Bronchial epithelial cell (primary cell): ENCODE measurements at regions not wholly inside any gene's neighbourhood (a gene's known extent, or its start where the extent isn't known, plus 50 kb on each side); places are given as distances from the start of the nearest gene placed in this dataset.

Experiments used
- DNase-seq: peaks from one replicate; pipeline ENCODE4 v3.0.0-alpha.2; 2010; ENCODE audit warnings: low read depth
- FAIRE-seq: peaks from 2 replicates; lab custom pipeline; 2011; peaks lifted over from hg19 to GRCh38; lab: Jason Lieb, UNC
- H3K27me3 ChIP-seq: 2 replicates; pipeline ENCODE4 v1.5.1; 2011; ENCODE audit warnings: low read length; ENCODE audit not compliant: control insufficient read depth, insufficient read depth
- H3K36me3 ChIP-seq: 2 replicates; pipeline ENCODE4 v1.5.1; 2011; ENCODE audit warnings: low read length; ENCODE audit not compliant: control insufficient read depth, insufficient read depth
- H3K4me3 ChIP-seq: 2 replicates; pipeline ENCODE4 v1.5.1; 2011; ENCODE audit warnings: mild to moderate bottlenecking, low read depth, low read length, control low read depth
- CTCF ChIP-seq: IDR thresholded peaks from 2 replicates; pipeline ENCODE4 v1.5.1; 2011; ENCODE audit warnings: mild to moderate bottlenecking, moderate library complexity, low read length, control low read depth, inconsistent platforms; ENCODE audit not compliant: insufficient read depth, severe bottlenecking

- Histone ChIP-seq H3K27me3 (no peaks in the 10 kb centered on the region), H3K36me3 (no peaks in the 10 kb centered on the region), H3K4me3 (no peak overlapping the region)
- TF ChIP-seq CTCF, result no peak
- no peak for DNase-seq
- no peak for FAIRE-seq
Measured at GRCh38 chr11:97684486-97685439, 1295.0 kb downstream of the JRKL start.

- no peaks in the 10 kb centered on the region for H3K36me3 ChIP-seq
- no peak for FAIRE-seq
- H3K4me3 ChIP-seq, result no peak overlapping the region
- H3K27me3 ChIP-seq, result no peaks in the 10 kb centered on the region
- DNase-seq, result no peak
- no peak for TF ChIP-seq CTCF
Measured at GRCh38 chr11:97685695-97686094, 1295.9 kb downstream of the JRKL start.

DNA sequence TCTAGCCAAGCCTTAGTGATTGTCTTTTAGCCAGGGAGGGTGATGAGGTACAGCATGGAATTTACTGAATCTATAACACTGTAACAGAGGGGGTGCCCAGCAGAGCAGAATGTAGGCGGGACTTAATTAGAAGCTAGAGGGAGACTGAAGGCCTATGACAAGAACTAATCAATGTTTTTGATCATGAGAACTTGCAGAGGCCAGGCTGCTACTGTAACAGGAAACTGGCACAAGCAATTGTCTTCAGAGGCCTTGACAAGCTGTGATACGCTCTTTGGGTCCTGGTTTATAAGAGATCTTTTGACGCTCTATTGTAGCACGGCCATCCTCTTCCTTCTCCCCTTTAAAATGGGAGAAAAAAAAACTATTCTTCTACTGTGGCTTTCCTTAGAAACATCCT lies 1297.3 kb downstream of the JRKL start:
- no peak for TF ChIP-seq CTCF
- H3K36me3 ChIP-seq, result no peaks in the 10 kb centered on the region
- FAIRE-seq (no peak), DNase-seq (no peak)
- H3K27me3 ChIP-seq, result no peaks in the 10 kb centered on the region
- H3K4me3 ChIP-seq, result no peak overlapping the region

DNA sequence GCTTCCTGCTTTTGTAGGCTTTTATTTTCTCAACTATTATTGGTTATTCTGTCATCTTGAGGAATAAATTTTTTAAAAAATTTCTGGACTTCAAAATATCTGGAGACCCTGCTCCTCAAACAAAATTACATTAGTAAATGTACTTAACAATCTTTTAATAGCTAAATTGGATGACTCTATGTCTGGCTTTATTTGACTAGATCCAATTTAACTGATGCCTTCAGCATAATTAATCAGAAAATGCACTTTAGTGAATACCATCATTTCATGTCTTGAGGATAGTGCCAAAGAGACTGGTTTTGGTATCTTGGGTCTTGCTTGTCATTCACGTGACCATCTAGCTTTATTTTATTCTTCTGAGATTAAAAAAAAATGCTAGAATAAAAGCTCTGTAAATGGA lies 1301.2 kb downstream of the JRKL start:
- H3K36me3 ChIP-seq, result no peaks in the 10 kb centered on the region
- H3K27me3 ChIP-seq, result no peaks in the 10 kb centered on the region
- H3K4me3 ChIP-seq, result no peak overlapping the region
- FAIRE-seq (no peak), DNase-seq (no peak)
- no peak for TF ChIP-seq CTCF

DNA sequence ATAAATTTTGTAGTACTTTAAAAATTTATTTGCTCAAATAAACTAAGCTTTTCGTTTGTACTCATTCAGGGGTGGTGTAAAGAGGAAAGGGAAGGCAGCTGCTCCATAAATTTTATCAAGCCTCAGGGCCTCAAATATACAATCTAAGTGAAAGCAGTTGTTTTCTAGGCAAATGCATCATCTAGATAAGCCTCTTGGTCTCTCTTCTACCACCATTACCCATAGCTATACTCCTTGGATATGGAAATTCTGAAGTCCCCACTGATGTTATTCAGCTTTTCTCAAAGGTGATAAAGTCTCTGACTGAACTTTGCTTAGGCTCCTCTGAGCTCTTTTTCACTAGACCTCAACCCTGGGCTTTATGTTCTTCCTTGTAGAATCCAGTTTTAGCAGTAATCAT lies 1313.1 kb downstream of the JRKL start:
- Histone ChIP-seq H3K4me3 (no peak overlapping the region), H3K36me3 (no peaks in the 10 kb centered on the region), H3K27me3 (no peaks in the 10 kb centered on the region)
- no peak for FAIRE-seq
- TF ChIP-seq CTCF, result no peak
- DNase-seq, result no peak
